Ishikawa (cell line): ENCODE measurements at regions not wholly inside any gene's neighbourhood (a gene's known extent, or its start where the extent isn't known, plus 50 kb on each side); places are given as distances from the start of the nearest gene placed in this dataset.

Experiments used
- CREB1 ChIP-seq: IDR thresholded peaks from 2 replicates; pipeline ENCODE4 v1.6.1; 2012; ENCODE audit warnings: low read depth
- EP300 ChIP-seq: IDR thresholded peaks from 2 replicates; pipeline ENCODE4 v1.6.1; 2012; ENCODE audit warnings: borderline replicate concordance
- TAF1 ChIP-seq: IDR thresholded peaks from 2 replicates; pipeline ENCODE4 v1.6.1; 2012; ENCODE audit warnings: low read depth, mild to moderate bottlenecking
- ZBTB7A ChIP-seq: IDR thresholded peaks from 2 replicates; pipeline ENCODE4 v1.6.1; 2012; ENCODE audit warnings: low read depth
- TF ChIP-seq, protein P1 (sequence below): IDR thresholded peaks from 2 replicates; pipeline ENCODE4 v1.6.1; 2012; ENCODE audit warnings: low read depth, mild to moderate bottlenecking

DNA sequence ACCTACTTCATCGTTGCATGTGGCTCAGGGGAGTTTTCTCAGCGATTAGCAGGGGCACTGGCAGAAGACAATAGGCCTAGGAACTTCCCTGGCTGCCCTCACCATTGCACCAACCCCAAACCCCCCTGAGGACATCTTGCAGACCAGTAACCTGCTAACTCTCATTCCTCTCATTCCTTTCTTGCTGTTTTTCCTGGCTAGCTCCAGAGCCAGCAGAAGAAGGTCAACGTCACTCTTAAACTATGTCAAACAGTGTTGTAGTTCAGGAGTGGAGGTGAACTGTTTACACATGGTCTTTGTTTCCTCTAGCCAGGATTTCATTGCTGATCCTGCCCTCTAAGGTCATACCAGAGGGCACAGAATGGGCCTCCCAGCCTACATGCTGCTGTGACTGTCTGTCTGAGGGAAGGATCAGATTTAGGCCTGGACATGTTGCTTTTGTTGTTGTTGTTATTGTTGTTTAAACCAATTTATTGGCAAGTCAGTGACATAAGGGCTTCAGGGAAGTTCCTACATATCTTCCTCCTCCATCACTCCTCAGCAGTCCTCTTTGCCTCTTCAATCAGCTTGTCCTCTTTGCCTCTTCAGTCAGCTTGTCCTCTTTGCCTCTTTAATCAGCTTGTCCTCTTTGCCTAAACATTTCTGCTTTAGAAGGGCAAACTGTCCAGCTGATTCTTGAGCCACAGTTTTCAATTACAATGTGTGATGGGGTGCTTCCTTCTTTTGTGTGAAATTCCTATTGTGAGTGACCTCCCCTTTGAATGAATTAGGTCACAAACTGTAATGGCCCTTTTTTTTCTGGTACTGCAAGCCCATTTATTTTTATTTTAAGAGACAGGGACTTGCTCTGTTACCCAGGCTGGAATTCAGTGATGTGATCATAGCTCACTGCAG lies 471.9 kb upstream of the TNP1 start:
- TF ChIP-seq CREB1 (no peak), ZBTB7A (no peak), EP300 (peak; percentile 67; the same call in 1 of the 2 replicates), TAF1 (no peak)
- TF ChIP-seq, protein P1, sequence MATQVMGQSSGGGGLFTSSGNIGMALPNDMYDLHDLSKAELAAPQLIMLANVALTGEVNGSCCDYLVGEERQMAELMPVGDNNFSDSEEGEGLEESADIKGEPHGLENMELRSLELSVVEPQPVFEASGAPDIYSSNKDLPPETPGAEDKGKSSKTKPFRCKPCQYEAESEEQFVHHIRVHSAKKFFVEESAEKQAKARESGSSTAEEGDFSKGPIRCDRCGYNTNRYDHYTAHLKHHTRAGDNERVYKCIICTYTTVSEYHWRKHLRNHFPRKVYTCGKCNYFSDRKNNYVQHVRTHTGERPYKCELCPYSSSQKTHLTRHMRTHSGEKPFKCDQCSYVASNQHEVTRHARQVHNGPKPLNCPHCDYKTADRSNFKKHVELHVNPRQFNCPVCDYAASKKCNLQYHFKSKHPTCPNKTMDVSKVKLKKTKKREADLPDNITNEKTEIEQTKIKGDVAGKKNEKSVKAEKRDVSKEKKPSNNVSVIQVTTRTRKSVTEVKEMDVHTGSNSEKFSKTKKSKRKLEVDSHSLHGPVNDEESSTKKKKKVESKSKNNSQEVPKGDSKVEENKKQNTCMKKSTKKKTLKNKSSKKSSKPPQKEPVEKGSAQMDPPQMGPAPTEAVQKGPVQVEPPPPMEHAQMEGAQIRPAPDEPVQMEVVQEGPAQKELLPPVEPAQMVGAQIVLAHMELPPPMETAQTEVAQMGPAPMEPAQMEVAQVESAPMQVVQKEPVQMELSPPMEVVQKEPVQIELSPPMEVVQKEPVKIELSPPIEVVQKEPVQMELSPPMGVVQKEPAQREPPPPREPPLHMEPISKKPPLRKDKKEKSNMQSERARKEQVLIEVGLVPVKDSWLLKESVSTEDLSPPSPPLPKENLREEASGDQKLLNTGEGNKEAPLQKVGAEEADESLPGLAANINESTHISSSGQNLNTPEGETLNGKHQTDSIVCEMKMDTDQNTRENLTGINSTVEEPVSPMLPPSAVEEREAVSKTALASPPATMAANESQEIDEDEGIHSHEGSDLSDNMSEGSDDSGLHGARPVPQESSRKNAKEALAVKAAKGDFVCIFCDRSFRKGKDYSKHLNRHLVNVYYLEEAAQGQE: no peak
